GM12874 (cell line): ENCODE measurements at regions not wholly inside any gene's neighbourhood (a gene's known extent, or its start where the extent isn't known, plus 50 kb on each side); places are given as distances from the start of the nearest gene placed in this dataset.

Experiments used
- CTCF ChIP-seq: IDR thresholded peaks from 2 replicates; pipeline ENCODE4 v1.5.1; 2011; ENCODE audit warnings: low read depth, mild to moderate bottlenecking, control low read depth, low read length, moderate library complexity; ENCODE audit not compliant: insufficient read depth

GRCh38 chr11:81026032-81026431 is 1585.2 kb upstream of the TENM4 start:
- TF ChIP-seq CTCF: no peak

GRCh38 chr11:81022057-81022456 is 1581.2 kb upstream of the TENM4 start:
- no peak for TF ChIP-seq CTCF

GRCh38 chr11:81010631-81011030 is 1569.8 kb upstream of the TENM4 start:
- TF ChIP-seq CTCF: no peak

GRCh38 chr11:81007046-81007445 is 1566.2 kb upstream of the TENM4 start:
- no peak for TF ChIP-seq CTCF

- TF ChIP-seq CTCF: no peak
These were observed 1564.8 kb upstream of the TENM4 start for GRCh38 chr11:81005595-81005994.

- no peak for TF ChIP-seq CTCF
These were observed 1563.7 kb upstream of the TENM4 start for GRCh38 chr11:81004576-81004975.

- TF ChIP-seq CTCF: no peak
These were observed 1561.5 kb upstream of the TENM4 start for GRCh38 chr11:81002374-81002773.

- TF ChIP-seq CTCF: no peak
These were observed 1559.9 kb upstream of the TENM4 start for GRCh38 chr11:81000735-81001134.
